Ishikawa (cell line): ENCODE measurements at regions not wholly inside any gene's neighbourhood (a gene's known extent, or its start where the extent isn't known, plus 50 kb on each side); places are given as distances from the start of the nearest gene placed in this dataset.

ENCODE experiments used
- CEBPB ChIP-seq: IDR thresholded peaks from 2 replicates; pipeline ENCODE4 v1.6.1; 2012
- EP300 ChIP-seq: IDR thresholded peaks from 2 replicates; pipeline ENCODE4 v1.6.1; 2012; ENCODE audit warnings: borderline replicate concordance
- TAF1 ChIP-seq: IDR thresholded peaks from 2 replicates; pipeline ENCODE4 v1.6.1; 2012; ENCODE audit warnings: low read depth, mild to moderate bottlenecking

DNA sequence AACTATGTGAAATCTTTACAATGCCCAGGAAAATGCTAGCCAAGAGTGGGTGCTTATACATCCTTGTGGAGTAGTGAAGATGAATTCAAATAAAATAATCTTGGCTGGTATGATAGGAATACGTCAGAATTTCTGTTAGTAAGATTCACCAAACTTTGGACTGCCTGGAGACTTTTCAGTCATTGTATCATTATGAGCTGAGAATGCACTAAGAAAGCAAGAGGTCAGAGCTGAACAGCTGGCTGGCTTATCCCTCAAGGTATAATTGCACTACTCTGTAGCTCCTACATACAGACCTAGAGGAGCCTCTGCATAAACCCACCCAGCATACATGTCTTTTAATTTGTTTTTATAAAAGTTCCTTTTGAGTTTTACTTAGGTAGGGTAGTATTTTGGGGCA lies 568.5 kb upstream of the RIOK2 start:
- TF ChIP-seq EP300 = no peak
- no peak for TF ChIP-seq TAF1
- TF ChIP-seq CEBPB = no peak
